CD14-positive monocyte (primary cell): ENCODE measurements at regions not wholly inside any gene's neighbourhood (a gene's known extent, or its start where the extent isn't known, plus 50 kb on each side); places are given as distances from the start of the nearest gene placed in this dataset.

Experiments used
- DNase-seq, 3 donors: peaks; one replicate each; pipeline ENCODE4 v3.0.0-alpha.2; 2011 to 2022
- H2AFZ ChIP-seq: 2 replicates; pipeline ENCODE4 v1.6.0; 2012; ENCODE audit warnings: mild to moderate bottlenecking, low read depth, low read length, inconsistent platforms; ENCODE audit not compliant: insufficient read depth, poor library complexity, severe bottlenecking
- H3K27ac ChIP-seq, 2 donors: 1 replicate in 1 of 2; 2 replicates in 1 of 2; pipeline ENCODE4 v1.5.1; 2012 to 2013; ENCODE audit warnings: low read length in 2 of 2, control low read depth in 1 of 2, inconsistent platforms in 1 of 2, low read depth in 1 of 2, mild to moderate bottlenecking in 1 of 2
- H3K27me3 ChIP-seq, 2 donors: one replicate each; pipeline versions ENCODE4 v1.6.0 to v1.6.1; 2011 to 2013; ENCODE audit warnings: low read length in 2 of 2; ENCODE audit not compliant: control insufficient read depth in 2 of 2, insufficient read depth in 2 of 2
- H3K36me3 ChIP-seq, 2 donors: replicated peaks in 1 of 2; 1 replicate in 1 of 2; 2 replicates in 1 of 2; pipeline versions ENCODE4 v1.5.1 to v1.6.1; 2012 to 2013; ENCODE audit warnings: low read length in 2 of 2, control low read depth in 1 of 2, inconsistent platforms in 1 of 2, mild to moderate bottlenecking in 1 of 2; ENCODE audit not compliant: insufficient read depth in 2 of 2, control insufficient read depth in 1 of 2
- H3K4me1 ChIP-seq, 2 donors: 1 replicate in 1 of 2; 2 replicates in 1 of 2; pipeline versions ENCODE4 v1.5.1 to v1.6.1; 2012 to 2013; ENCODE audit warnings: low read length in 2 of 2, control low read depth in 1 of 2, inconsistent platforms in 1 of 2, mild to moderate bottlenecking in 1 of 2, moderate library complexity in 1 of 2; ENCODE audit not compliant: insufficient read depth in 2 of 2, control insufficient read depth in 1 of 2
- H3K4me2 ChIP-seq: replicated peaks from 2 replicates; pipeline ENCODE3; 2012; ENCODE audit warnings: low read length, moderate library complexity, mild to moderate bottlenecking; ENCODE audit not compliant: poor library complexity, severe bottlenecking; ENCODE audit errors: extremely low read depth
- H3K4me3 ChIP-seq, 3 experiments: fragments of 200-600 bp in 1 of 3; sonication (generic) in 1 of 3; replicated peaks in 1 of 3; 1 replicate in 2 of 3; 2 replicates in 1 of 3; pipeline ENCODE4 v1.5.1; 2011 to 2013; ENCODE audit warnings: low read length in 3 of 3, mild to moderate bottlenecking in 3 of 3, control low read depth in 2 of 3, low read depth in 2 of 3, inconsistent platforms in 1 of 3, moderate library complexity in 1 of 3
- H3K79me2 ChIP-seq: 2 replicates; pipeline ENCODE4 v1.6.0; 2012; ENCODE audit warnings: mild to moderate bottlenecking, control low read depth, inconsistent platforms, low read length, moderate library complexity; ENCODE audit not compliant: insufficient read depth
- H3K9ac ChIP-seq: 2 replicates; pipeline ENCODE4 v1.6.0; 2017; ENCODE audit warnings: low read length, mild to moderate bottlenecking; ENCODE audit not compliant: insufficient read depth, poor library complexity, severe bottlenecking
- H3K9me3 ChIP-seq, 2 donors: replicated peaks in 1 of 2; 1 replicate in 1 of 2; 2 replicates in 1 of 2; pipeline versions ENCODE4 v1.5.1 to v1.6.1; 2012 to 2013; ENCODE audit warnings: low read length in 2 of 2, control low read depth in 1 of 2; ENCODE audit not compliant: control insufficient read depth in 1 of 2, insufficient read depth in 1 of 2
- H4K20me1 ChIP-seq: 2 replicates; pipeline ENCODE4 v1.6.0; 2012; ENCODE audit warnings: mild to moderate bottlenecking, low read length, control low read depth, moderate library complexity; ENCODE audit not compliant: insufficient read depth
- H3K27ac Mint-ChIP-seq, 7 donors: one replicate each; pipeline ENCODE4 v1.8.0; 2020; ENCODE audit warnings: mild to moderate bottlenecking in 7 of 7, mixed read lengths in 7 of 7, moderate library complexity in 6 of 7, inconsistent platforms in 2 of 7
- H3K27me3 Mint-ChIP-seq, 3 donors: one replicate each; pipeline ENCODE4 v1.8.0; 2021 to 2022; ENCODE audit warnings: low read depth in 3 of 3, mild to moderate bottlenecking in 3 of 3, mixed read lengths in 3 of 3, moderate library complexity in 3 of 3, inconsistent platforms in 1 of 3
- H3K36me3 Mint-ChIP-seq, 2 donors: one replicate each; pipeline ENCODE4 v1.8.0; 2020; ENCODE audit warnings: mixed read lengths in 2 of 2, inconsistent platforms in 1 of 2, mild to moderate bottlenecking in 1 of 2
- H3K4me1 Mint-ChIP-seq: one replicate; pipeline ENCODE4 v1.8.0; 2020; ENCODE audit warnings: mild to moderate bottlenecking, mixed read lengths
- H3K4me3 Mint-ChIP-seq, 2 donors: one replicate each; pipeline ENCODE4 v1.8.0; 2020; ENCODE audit warnings: mild to moderate bottlenecking in 2 of 2, mixed read lengths in 2 of 2, moderate library complexity in 1 of 2
- H3K9me3 Mint-ChIP-seq, 7 donors: one replicate each; pipeline ENCODE4 v1.8.0; 2020 to 2022; ENCODE audit warnings: mixed read lengths in 7 of 7, mild to moderate bottlenecking in 6 of 7, moderate library complexity in 6 of 7, inconsistent platforms in 2 of 7
- CTCF ChIP-seq: fragments of 200-600 bp; IDR thresholded peaks from one replicate; pipeline ENCODE4 v1.8.0; 2022; ENCODE audit warnings: antibody characterized with exemption, mild to moderate bottlenecking
- WGBS: methylation state at CpG from one replicate; pipeline ENCODE4 v1.1.5; 2013; ENCODE audit warnings: missing lambda C conversion rate; ENCODE audit not compliant: insufficient coverage; 5-methylcytosine and 5-hydroxymethylcytosine counted together
- intact Hi-C, 2 donors: fragments of 100-400 bp; cut with micrococcal nuclease; formaldehyde crosslinking; loops; one replicate each; pipeline versions ENCODE4 v1.15.0 to v1.15.1; 2023

- H3K27ac Mint-ChIP-seq = no peak overlapping the region
- no peaks in the 10 kb centered on the region for H3K36me3 Mint-ChIP-seq
- Histone ChIP-seq H3K27me3 (no peaks in the 10 kb centered on the region), H3K9me3 (no peaks in the 10 kb centered on the region), H3K9ac (no peak overlapping the region), H4K20me1 (no peaks in the 10 kb centered on the region), H3K4me3 (no peak overlapping the region), H3K27ac (no peak overlapping the region), H3K4me1 (no peaks in the 10 kb centered on the region), H3K4me2 (no peak overlapping the region), H3K79me2 (no peaks in the 10 kb centered on the region), H3K36me3 (no peaks in the 10 kb centered on the region), H2AFZ (no peak overlapping the region)
- DNase-seq = no peak
- peaks cover 0 to 1% (median 0%) of the 10 kb centered on the region in 3 donors for H3K27me3 Mint-ChIP-seq
- peaks cover 0 to 2% (median 0%) of the 10 kb centered on the region in 7 donors for H3K9me3 Mint-ChIP-seq
- no peaks in the 10 kb centered on the region for H3K4me1 Mint-ChIP-seq
- TF ChIP-seq CTCF = no peak
- H3K4me3 Mint-ChIP-seq = no peak overlapping the region
- WGBS = no CpG with 5 or more reads among the region's 2 CpGs
- intact Hi-C loops = no loop called here
Observed at GRCh38 chr14:87046960-87047359, 946.0 kb downstream of the GALC start.

GRCh38 chr14:87045956-87046355 is 947.0 kb downstream of the GALC start:
- H3K4me1 ChIP-seq = no peaks in the 10 kb centered on the region
- H3K9ac ChIP-seq = no peak overlapping the region
- no peak overlapping the region for H3K27ac Mint-ChIP-seq
- peaks cover 0 to 2% (median 0%) of the 10 kb centered on the region in 7 donors for H3K9me3 Mint-ChIP-seq
- H3K4me1 Mint-ChIP-seq = no peaks in the 10 kb centered on the region
- no peak overlapping the region for H3K4me3 Mint-ChIP-seq
- H3K36me3 ChIP-seq = no peaks in the 10 kb centered on the region
- no peak overlapping the region for H2AFZ ChIP-seq
- WGBS = 87% methylated on average over 3 of the region's 5 CpGs
- H3K27me3 Mint-ChIP-seq = peaks cover 0 to 1% (median 0%) of the 10 kb centered on the region in 3 donors
- H3K79me2 ChIP-seq = no peaks in the 10 kb centered on the region
- no peak overlapping the region for H3K4me3 ChIP-seq
- no peaks in the 10 kb centered on the region for H3K9me3 ChIP-seq
- no peak overlapping the region for H3K27ac ChIP-seq
- no peak for DNase-seq
- no peak for TF ChIP-seq CTCF
- intact Hi-C loops = no loop called here
- H3K36me3 Mint-ChIP-seq = no peaks in the 10 kb centered on the region
- no peaks in the 10 kb centered on the region for H3K27me3 ChIP-seq
- H4K20me1 ChIP-seq = no peaks in the 10 kb centered on the region
- H3K4me2 ChIP-seq = no peak overlapping the region
